GM21423 (cell line): ENCODE measurements at regions not wholly inside any gene's neighbourhood (a gene's known extent, or its start where the extent isn't known, plus 50 kb on each side); places are given as distances from the start of the nearest gene placed in this dataset.

Experiments used
- ATAC-seq: cut with Tn5 transposase; IDR thresholded peaks from one replicate; pipeline ENCODE4 v1.9.1; 2021; ENCODE audit warnings: mild to moderate bottlenecking, moderate library complexity; ENCODE audit not compliant: unreplicated experiment

GRCh38 chr1:57770772-57771171 lies 346.9 kb upstream of the DAB1 start:
- no peak for ATAC-seq

DNA sequence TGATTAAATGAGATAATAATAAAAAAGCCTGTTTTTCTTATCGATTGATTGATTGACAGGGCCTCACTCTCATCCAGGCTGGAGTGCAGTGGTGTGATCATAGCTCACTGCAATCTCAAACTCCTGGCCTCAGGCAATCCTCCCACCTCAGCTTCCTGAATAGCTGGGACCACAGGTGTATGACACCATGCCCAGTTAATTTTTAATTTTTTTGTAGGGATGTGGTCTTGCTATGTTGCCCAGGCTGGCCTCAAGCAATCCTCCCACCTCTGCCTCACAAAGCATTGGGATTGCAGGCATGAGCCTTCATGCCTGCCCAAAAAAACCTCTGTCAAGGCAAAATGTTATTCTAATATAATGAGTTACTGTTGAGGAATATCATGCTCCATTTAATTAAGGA lies 346.4 kb upstream of the DAB1 start:
- ATAC-seq = no peak

DNA sequence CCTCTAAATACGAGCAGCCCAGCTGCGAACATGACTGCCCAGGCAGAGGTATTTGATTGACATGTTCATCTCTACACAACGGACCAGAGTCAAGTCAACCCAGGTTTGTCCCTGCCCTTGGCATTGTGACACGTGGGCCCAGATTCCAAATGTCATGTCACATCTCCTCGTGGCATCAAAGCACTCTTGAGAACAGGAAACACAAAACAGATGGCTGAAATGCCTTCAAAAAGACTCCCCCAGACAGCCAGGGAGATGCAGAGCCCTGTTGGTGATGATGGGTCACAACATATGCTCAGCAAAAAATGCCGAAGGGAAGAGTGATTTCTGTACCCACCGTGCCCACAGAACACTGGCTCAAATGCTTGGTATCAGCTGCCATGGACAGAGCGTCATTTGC lies 337.8 kb upstream of the DAB1 start:
- ATAC-seq = no peak

DNA sequence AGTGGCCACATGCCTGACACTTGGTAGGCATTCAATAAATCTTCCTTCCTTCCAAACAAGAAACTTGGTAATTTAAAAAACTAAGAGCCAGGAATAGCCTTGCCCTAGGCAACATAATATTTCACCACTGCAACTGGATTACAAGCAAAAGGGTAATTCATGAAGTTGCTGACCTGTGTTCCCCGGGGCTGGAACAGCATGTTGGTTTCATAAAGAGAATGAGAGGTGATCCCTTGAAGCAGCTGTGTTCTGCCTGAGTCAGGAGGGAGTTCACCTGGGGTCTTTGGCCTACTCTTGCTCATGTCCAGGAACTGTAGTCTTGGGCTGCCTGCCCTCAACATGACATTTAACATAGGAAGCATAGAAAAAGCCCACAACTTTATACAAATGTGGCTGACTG lies 329.0 kb upstream of the DAB1 start:
- no peak for ATAC-seq

- ATAC-seq = no peak
These were observed 324.9 kb upstream of the DAB1 start for GRCh38 chr1:57748719-57749118.

DNA sequence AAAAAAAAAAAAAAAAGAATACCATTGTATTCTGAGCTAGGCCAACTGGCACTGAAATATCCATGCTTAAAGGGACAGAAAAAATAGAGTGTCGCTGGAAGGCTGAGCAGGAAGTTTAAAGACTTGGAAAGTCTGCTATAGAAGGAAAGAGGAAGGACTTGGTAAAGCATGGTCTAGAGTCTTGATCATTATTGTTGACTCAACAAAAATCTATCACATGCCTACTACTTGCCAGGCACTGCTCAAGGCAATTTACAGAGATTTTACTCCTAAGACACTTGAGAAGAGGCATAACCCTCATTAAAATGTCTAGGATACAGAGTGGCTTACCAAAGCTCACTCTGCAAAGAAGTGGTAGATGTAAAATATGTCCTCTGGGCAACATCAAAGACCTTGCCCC lies 324.0 kb upstream of the DAB1 start:
- ATAC-seq = no peak

DNA sequence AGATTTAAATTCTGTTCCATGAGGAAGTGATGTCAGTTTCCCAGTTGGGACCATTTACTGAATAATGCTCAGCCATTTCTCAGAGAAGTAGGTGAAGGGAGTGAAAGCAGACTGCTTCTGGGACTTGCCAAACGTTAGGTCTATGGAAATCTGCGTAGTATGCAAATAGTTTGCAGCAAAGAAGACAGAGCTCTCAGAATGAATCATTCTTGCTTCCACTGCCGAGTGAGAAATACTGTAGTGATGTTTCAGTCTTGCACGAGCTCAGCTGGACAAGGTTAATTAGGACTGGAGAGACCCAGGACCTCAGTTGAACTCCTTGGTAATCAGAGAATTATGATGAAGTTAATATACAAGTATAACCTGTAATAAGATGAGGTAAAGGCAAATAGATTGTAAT lies 317.7 kb upstream of the DAB1 start:
- ATAC-seq = peak; percentile 49

- ATAC-seq = no peak
These were observed 313.1 kb upstream of the DAB1 start for GRCh38 chr1:57736940-57737339.

DNA sequence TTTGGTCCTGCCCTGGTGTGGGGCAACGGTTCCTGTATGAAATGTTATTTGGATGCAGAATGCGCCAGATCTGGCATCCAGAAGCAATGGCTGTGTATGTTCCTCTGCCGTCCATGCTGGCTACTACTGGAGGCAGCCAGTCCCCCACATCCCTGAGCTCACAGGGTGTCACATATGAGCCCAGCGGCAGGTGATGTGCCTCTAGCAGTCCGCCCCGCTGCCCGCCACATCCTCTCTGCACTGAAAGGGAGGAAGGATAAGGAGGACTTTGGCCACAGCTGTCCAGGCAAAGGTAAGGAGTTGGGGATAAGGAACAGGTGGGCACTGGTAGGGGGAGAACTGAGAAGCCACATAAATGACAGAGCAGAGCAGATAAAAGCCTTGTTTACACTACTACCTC lies 305.3 kb upstream of the DAB1 start:
- ATAC-seq = no peak

DNA sequence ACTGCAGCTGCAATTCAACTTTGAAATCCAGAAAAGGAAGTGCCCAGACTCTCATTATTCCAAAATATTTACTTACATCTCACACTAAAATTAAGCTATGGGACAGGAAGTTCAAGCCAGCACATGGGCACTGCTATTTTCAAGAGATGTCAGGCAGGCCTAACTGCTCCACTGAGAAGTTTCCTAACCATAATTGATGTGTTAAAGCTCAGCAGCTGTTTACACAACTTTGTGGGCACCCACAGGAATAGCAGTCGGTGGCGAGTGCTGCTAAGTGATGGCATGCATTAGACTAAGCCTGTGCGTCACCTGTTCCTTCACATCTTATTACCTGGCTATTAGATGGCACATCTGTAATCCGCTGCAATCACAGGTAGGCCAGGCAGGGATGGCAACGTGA lies 303.3 kb upstream of the DAB1 start:
- ATAC-seq = no peak

GRCh38 chr1:57725318-57725717 lies 301.5 kb upstream of the DAB1 start:
- ATAC-seq = no peak

GRCh38 chr1:57724535-57724934 lies 300.7 kb upstream of the DAB1 start:
- no peak for ATAC-seq

- ATAC-seq = no peak
These were observed 298.6 kb upstream of the DAB1 start for GRCh38 chr1:57722285-57722978.

GRCh38 chr1:57721001-57721400 lies 297.1 kb upstream of the DAB1 start:
- no peak for ATAC-seq

GRCh38 chr1:57719274-57719673 lies 295.4 kb upstream of the DAB1 start:
- no peak for ATAC-seq

DNA sequence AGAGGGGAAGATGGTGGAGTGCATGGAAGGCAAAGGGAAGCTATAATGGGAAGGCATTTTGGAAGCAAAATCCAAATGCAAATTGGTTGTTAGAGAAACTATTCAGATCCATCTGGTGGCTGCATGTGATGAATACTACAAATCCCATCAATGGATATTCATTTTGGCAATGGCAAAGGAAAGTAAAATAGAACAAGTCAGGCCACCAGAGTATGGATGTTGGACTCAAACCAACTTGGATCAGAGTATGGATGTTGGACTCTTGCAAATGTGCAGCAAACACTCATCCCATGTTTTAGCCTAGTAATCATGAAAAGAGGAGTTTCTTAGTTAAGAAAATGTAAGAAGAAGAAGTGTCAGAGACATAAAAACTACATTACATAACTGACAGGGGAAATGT lies 289.6 kb upstream of the DAB1 start:
- no peak for ATAC-seq

- no peak for ATAC-seq
These were observed 289.0 kb upstream of the DAB1 start for GRCh38 chr1:57712846-57713245.

GRCh38 chr1:57711326-57711725 lies 287.5 kb upstream of the DAB1 start:
- ATAC-seq = no peak

- ATAC-seq = no peak
These were observed 283.8 kb upstream of the DAB1 start for GRCh38 chr1:57707631-57708030.

DNA sequence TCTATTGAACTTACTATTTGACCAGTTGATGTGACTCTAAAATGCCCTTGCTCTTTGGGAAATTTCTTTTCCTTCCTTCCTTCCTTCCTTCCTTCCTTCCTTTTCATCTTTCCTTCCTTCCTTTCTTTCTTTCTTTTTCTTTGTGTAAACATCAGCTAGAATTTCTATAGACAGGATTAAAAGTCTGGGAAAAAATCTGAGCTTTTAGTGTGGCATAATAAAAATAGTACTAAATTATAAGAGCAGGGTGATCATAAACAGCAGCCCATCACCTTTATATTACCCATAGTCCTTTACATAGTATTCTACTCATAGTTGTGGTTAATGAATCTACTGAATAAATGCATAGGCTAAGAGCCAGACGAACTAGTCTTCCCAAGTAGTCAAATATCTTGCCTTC lies 281.0 kb upstream of the DAB1 start:
- ATAC-seq = no peak

- ATAC-seq = no peak
These were observed 280.4 kb upstream of the DAB1 start for GRCh38 chr1:57704231-57704630.

DNA sequence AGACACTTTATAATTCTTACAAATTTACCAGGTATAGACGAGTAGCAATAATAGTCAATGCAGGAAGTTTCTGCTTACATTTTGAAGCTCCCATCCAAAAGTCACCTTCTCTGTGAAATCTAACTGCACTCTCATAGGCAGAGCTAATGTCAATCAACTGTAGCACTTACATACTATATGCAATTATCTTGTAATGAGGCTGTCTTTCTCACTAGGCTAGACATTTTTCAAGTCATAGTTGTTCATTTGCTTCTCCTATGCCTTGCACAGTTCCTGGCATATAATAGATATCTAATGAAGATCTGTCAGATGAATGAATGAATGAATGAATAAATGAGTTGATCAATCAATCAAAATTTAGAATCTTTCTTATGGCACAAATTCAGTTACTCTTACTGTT lies 273.0 kb upstream of the DAB1 start:
- ATAC-seq = no peak

GRCh38 chr1:57696043-57696442 lies 272.2 kb upstream of the DAB1 start:
- ATAC-seq = no peak
